T-helper 2 cell treated with Interferon-gamma antibody and Interleukin-4, amounts not matched to agents 5 μg/mL and 100 μg/mL, for 36 hours (primary cell): ENCODE measurements at regions not wholly inside any gene's neighbourhood (a gene's known extent, or its start where the extent isn't known, plus 50 kb on each side); places are given as distances from the start of the nearest gene placed in this dataset.

ENCODE experiments used
- DNase-seq: peaks from one replicate; pipeline ENCODE4 v3.0.0; 2021; ENCODE audit warnings: low spot score
- H3K27ac Mint-ChIP-seq: one replicate; pipeline ENCODE4 v1.8.0; 2021; ENCODE audit warnings: mild to moderate bottlenecking, mixed read lengths
- H3K27me3 Mint-ChIP-seq: one replicate; pipeline ENCODE4 v1.8.0; 2021; ENCODE audit warnings: low read depth, mixed read lengths
- H3K36me3 Mint-ChIP-seq: one replicate; pipeline ENCODE4 v1.8.0; 2021; ENCODE audit warnings: low read depth, mixed read lengths
- H3K4me1 Mint-ChIP-seq: one replicate; pipeline ENCODE4 v1.8.0; 2021; ENCODE audit warnings: low read depth, mixed read lengths
- H3K4me3 Mint-ChIP-seq: one replicate; pipeline ENCODE4 v1.8.0; 2022; ENCODE audit warnings: mild to moderate bottlenecking, moderate library complexity, mixed read lengths
- H3K9me3 Mint-ChIP-seq: one replicate; pipeline ENCODE4 v1.8.0; 2021; ENCODE audit warnings: mixed read lengths

DNA sequence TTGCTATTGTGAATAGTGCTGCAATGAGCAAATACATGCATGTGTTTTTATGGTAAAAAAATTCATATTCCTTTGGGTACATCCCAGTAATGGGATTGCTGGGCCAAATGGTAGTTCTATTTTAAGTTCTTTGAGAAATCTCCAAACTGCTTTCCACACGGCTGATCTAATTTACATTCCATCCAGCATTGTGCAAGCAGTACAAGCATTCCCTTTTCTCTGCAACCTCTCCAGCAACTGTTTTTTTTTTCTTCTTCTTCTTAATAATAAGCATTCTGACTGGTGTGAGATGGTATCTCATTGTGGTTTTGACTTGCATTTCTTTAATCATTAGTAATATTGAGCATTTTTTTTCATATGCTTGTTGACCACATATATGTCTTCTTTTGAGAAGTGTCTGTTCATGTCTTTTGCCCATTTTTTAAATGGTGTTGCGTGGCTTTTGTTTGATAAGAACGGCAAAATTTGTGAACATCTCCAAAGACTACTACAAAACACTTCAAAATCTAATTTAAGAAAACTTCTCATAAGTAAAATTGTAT is 136.1 kb upstream of the MYO3A start:
- Mint-ChIP-seq H3K4me3 (no peak overlapping the region), H3K27ac (no peak overlapping the region), H3K36me3 (no peaks in the 10 kb centered on the region), H3K4me1 (no peaks in the 10 kb centered on the region), H3K27me3 (no peaks in the 10 kb centered on the region), H3K9me3 (no peaks in the 10 kb centered on the region)
- DNase-seq = no peak

DNA sequence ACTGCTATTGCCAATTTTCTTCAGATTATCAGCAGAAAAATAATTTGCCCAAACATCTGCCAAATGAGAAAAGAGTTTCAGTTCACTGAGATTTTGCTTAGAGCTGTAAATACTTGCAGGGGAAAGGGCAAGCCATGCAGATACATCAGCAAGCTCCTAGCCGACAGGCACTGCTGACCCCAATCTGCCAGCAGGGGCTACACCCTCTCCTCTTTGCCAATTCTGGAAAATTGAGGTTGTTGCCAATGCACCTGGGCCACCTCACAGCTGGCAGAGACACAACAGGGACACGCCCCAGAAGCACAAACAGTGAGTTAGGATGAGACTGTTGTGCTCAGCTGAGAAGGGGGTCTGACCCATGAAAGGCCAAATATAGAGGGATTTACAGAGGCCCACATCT is 129.5 kb upstream of the MYO3A start:
- H3K4me1 Mint-ChIP-seq = no peaks in the 10 kb centered on the region
- H3K4me3 Mint-ChIP-seq = no peak overlapping the region
- H3K36me3 Mint-ChIP-seq = no peaks in the 10 kb centered on the region
- DNase-seq = no peak
- no peaks in the 10 kb centered on the region for H3K27me3 Mint-ChIP-seq
- H3K27ac Mint-ChIP-seq = no peak overlapping the region
- no peaks in the 10 kb centered on the region for H3K9me3 Mint-ChIP-seq

- Mint-ChIP-seq H3K27ac (no peak overlapping the region), H3K36me3 (no peaks in the 10 kb centered on the region), H3K4me3 (no peak overlapping the region), H3K9me3 (no peaks in the 10 kb centered on the region), H3K4me1 (no peaks in the 10 kb centered on the region), H3K27me3 (no peaks in the 10 kb centered on the region)
- DNase-seq = no peak
Measured at GRCh38 chr10:25805986-25806385, 128.0 kb upstream of the MYO3A start.

- H3K9me3 Mint-ChIP-seq = no peaks in the 10 kb centered on the region
Measured at GRCh38 chr10:25808372-25808771, 125.7 kb upstream of the MYO3A start.

GRCh38 chr10:25811052-25811685 is 122.9 kb upstream of the MYO3A start:
- H3K36me3 Mint-ChIP-seq = no peaks in the 10 kb centered on the region
- no peak for DNase-seq
- no peak overlapping the region for H3K4me3 Mint-ChIP-seq
- H3K4me1 Mint-ChIP-seq = no peaks in the 10 kb centered on the region
- H3K9me3 Mint-ChIP-seq = no peaks in the 10 kb centered on the region
- H3K27ac Mint-ChIP-seq = no peak overlapping the region
- no peaks in the 10 kb centered on the region for H3K27me3 Mint-ChIP-seq

More at GRCh38 chr10:25808372-25808771, 125.7 kb upstream of the MYO3A start:
- DNase-seq = no peak
- no peak overlapping the region for H3K27ac Mint-ChIP-seq
- H3K4me3 Mint-ChIP-seq = no peak overlapping the region
- H3K27me3 Mint-ChIP-seq = no peaks in the 10 kb centered on the region
- no peaks in the 10 kb centered on the region for H3K36me3 Mint-ChIP-seq
- H3K4me1 Mint-ChIP-seq = no peaks in the 10 kb centered on the region

- H3K9me3 Mint-ChIP-seq = no peaks in the 10 kb centered on the region
- no peak for DNase-seq
- no peak overlapping the region for H3K27ac Mint-ChIP-seq
- H3K27me3 Mint-ChIP-seq = no peaks in the 10 kb centered on the region
- no peak overlapping the region for H3K4me3 Mint-ChIP-seq
- H3K36me3 Mint-ChIP-seq = no peaks in the 10 kb centered on the region
- no peaks in the 10 kb centered on the region for H3K4me1 Mint-ChIP-seq
Measured at GRCh38 chr10:25813511-25813910, 120.5 kb upstream of the MYO3A start.

GRCh38 chr10:25815236-25815635 is 118.8 kb upstream of the MYO3A start:
- H3K9me3 Mint-ChIP-seq = no peaks in the 10 kb centered on the region
- no peaks in the 10 kb centered on the region for H3K27me3 Mint-ChIP-seq
- H3K4me1 Mint-ChIP-seq = no peaks in the 10 kb centered on the region
- no peaks in the 10 kb centered on the region for H3K36me3 Mint-ChIP-seq
- no peak for DNase-seq
- no peak overlapping the region for H3K27ac Mint-ChIP-seq
- H3K4me3 Mint-ChIP-seq = no peak overlapping the region

DNA sequence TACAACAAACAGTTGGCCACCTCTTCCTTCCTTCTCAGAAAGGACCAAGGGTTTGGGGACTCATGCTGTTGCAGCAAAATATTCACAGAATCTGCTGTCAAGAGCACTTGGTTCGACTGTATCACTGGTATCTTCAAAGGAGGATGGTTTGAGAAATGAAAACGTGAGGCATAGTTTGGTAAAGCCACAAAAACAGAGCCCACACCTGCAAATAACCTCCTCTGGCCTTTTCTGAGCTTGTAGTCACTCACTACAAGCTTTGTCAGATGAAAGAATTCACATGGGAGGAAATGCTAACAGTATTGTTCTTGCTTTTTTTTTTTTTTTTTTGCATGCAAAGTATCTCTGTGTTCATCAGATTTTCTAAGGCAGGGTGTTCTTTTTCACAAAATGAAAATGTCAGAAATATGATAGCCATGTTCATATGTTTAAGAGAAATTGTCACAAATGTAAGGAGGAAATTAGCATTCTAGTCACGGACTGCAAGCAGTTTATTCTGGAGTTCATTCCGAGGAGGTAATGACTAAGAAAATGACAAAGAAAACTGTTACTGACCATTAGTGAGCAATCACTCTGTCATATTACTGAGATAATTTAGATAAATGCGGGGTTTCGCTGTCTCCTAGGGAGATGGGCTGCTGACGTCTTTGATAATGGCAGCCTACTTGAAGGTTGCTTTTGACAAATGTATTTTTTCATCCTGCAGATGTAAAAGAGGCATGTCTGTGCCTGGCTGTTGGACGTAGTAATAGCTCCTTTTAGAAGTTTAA is 117.8 kb upstream of the MYO3A start:
- Mint-ChIP-seq H3K27me3 (no peaks in the 10 kb centered on the region), H3K4me1 (peaks cover 2% of the 10 kb centered on the region), H3K36me3 (no peaks in the 10 kb centered on the region), H3K27ac (no peak overlapping the region), H3K9me3 (no peaks in the 10 kb centered on the region), H3K4me3 (no peak overlapping the region)
- no peak for DNase-seq

GRCh38 chr10:25817200-25817599 is 116.8 kb upstream of the MYO3A start:
- no peak for DNase-seq
- H3K36me3 Mint-ChIP-seq = no peaks in the 10 kb centered on the region
- H3K4me3 Mint-ChIP-seq = no peak overlapping the region

GRCh38 chr10:25818751-25819150 is 115.3 kb upstream of the MYO3A start:
- Mint-ChIP-seq H3K27ac (no peak overlapping the region), H3K36me3 (no peaks in the 10 kb centered on the region), H3K27me3 (no peaks in the 10 kb centered on the region), H3K9me3 (no peaks in the 10 kb centered on the region), H3K4me3 (no peak overlapping the region), H3K4me1 (peaks cover 3% of the 10 kb centered on the region)
- DNase-seq = no peak

More at GRCh38 chr10:25817200-25817599, 116.8 kb upstream of the MYO3A start:
- H3K4me1 Mint-ChIP-seq = peaks cover 3% of the 10 kb centered on the region
- H3K9me3 Mint-ChIP-seq = no peaks in the 10 kb centered on the region
- no peak overlapping the region for H3K27ac Mint-ChIP-seq
- H3K27me3 Mint-ChIP-seq = no peaks in the 10 kb centered on the region

- no peak overlapping the region for H3K27ac Mint-ChIP-seq
- no peak for DNase-seq
- H3K4me1 Mint-ChIP-seq = peaks cover 3% of the 10 kb centered on the region
- no peaks in the 10 kb centered on the region for H3K9me3 Mint-ChIP-seq
- peak overlapping the region; percentile 47 for H3K4me3 Mint-ChIP-seq
- no peaks in the 10 kb centered on the region for H3K27me3 Mint-ChIP-seq
- H3K36me3 Mint-ChIP-seq = no peaks in the 10 kb centered on the region
Measured at GRCh38 chr10:25820472-25820871, 113.6 kb upstream of the MYO3A start.

GRCh38 chr10:25820874-25821273 is 113.2 kb upstream of the MYO3A start:
- H3K36me3 Mint-ChIP-seq = no peaks in the 10 kb centered on the region
- peak overlapping the region; percentile 47 for H3K4me3 Mint-ChIP-seq
- H3K4me1 Mint-ChIP-seq = peaks cover 3% of the 10 kb centered on the region
- no peaks in the 10 kb centered on the region for H3K27me3 Mint-ChIP-seq
- DNase-seq = no peak
- no peaks in the 10 kb centered on the region for H3K9me3 Mint-ChIP-seq
- H3K27ac Mint-ChIP-seq = no peak overlapping the region

DNA sequence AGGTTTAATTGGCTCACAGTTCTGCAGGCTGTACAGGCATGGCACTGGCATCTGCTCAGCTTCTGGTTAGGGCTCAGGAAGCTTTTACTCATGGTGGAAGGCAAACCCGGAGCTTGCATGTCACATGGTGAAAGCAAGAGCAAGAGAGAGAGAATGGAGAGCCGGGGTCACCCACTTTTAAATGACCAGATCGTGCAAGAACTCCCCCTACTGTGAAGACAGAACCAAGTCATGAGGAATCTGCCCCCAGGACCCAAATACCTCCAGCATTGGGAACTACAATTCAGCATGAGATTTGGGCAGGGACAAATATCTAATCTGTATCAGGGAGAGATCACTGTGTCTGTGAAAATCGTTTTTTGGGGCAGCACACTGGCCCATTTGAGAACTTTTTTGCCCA is 110.0 kb upstream of the MYO3A start:
- Mint-ChIP-seq H3K27ac (no peak overlapping the region), H3K4me3 (no peak overlapping the region), H3K27me3 (no peaks in the 10 kb centered on the region), H3K9me3 (no peaks in the 10 kb centered on the region), H3K36me3 (no peaks in the 10 kb centered on the region), H3K4me1 (peaks cover 3% of the 10 kb centered on the region)
- DNase-seq = no peak

DNA sequence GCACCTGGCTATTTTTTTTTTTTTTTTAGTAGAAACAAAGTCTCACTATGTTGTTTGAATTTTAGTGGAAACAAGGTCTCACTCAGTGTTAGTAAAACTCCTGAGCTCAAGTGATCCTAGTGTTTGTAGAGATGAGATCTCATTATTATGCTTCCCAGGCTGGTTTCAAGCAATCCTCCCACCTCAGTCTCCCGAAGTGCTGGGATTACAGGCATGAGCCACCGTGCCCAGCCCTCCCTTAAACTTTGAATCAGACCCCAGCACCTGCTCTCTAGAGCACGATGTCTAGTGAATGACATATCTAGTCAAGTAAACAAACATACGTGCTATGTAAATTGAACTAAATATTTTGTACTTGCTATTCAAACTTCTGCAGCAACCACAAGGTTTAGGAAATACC is 105.6 kb upstream of the MYO3A start:
- Mint-ChIP-seq H3K9me3 (no peaks in the 10 kb centered on the region), H3K4me3 (no peak overlapping the region), H3K27me3 (no peaks in the 10 kb centered on the region), H3K4me1 (no peaks in the 10 kb centered on the region), H3K27ac (no peak overlapping the region), H3K36me3 (no peaks in the 10 kb centered on the region)
- no peak for DNase-seq
